Stimulated activated effector memory CD8-positive, alpha-beta T cell treated with anti-CD3 and anti-CD28 coated beads, Interleukin-12 subunit alpha, Interleukin-12 subunit beta, amount 100 ng/mL, for 72 hours (primary cell): ENCODE measurements at regions not wholly inside any gene's neighbourhood (a gene's known extent, or its start where the extent isn't known, plus 50 kb on each side); places are given as distances from the start of the nearest gene placed in this dataset.
"Not testable (repeated sequence)": the region's sequence is repeated elsewhere in the genome, so short reads cannot be mapped to it uniquely, and the experiment has no call there.

ENCODE experiments used
- ATAC-seq: fragments of 150-1000 bp; cut with Tn5 transposase; 2 replicates; pipeline ENCODE4 v1.10.0; 2021
- DNase-seq, 2 donors: peaks; one replicate each; pipeline ENCODE4 v3.0.0; 2021 to 2022; ENCODE audit warnings: low spot score in 2 of 2
- H3K27ac Mint-ChIP-seq: one replicate; pipeline ENCODE4 v1.8.0; 2022; ENCODE audit warnings: mild to moderate bottlenecking, mixed read lengths
- H3K36me3 Mint-ChIP-seq: one replicate; pipeline ENCODE4 v1.8.0; 2022; ENCODE audit warnings: mild to moderate bottlenecking, mixed read lengths
- H3K4me1 Mint-ChIP-seq: one replicate; pipeline ENCODE4 v1.8.0; 2022; ENCODE audit warnings: mixed read lengths
- H3K4me3 Mint-ChIP-seq: one replicate; pipeline ENCODE4 v1.8.0; 2022; ENCODE audit warnings: mild to moderate bottlenecking, mixed read lengths
- H3K9me3 Mint-ChIP-seq: one replicate; pipeline ENCODE4 v1.8.0; 2022; ENCODE audit warnings: mixed read lengths

DNA sequence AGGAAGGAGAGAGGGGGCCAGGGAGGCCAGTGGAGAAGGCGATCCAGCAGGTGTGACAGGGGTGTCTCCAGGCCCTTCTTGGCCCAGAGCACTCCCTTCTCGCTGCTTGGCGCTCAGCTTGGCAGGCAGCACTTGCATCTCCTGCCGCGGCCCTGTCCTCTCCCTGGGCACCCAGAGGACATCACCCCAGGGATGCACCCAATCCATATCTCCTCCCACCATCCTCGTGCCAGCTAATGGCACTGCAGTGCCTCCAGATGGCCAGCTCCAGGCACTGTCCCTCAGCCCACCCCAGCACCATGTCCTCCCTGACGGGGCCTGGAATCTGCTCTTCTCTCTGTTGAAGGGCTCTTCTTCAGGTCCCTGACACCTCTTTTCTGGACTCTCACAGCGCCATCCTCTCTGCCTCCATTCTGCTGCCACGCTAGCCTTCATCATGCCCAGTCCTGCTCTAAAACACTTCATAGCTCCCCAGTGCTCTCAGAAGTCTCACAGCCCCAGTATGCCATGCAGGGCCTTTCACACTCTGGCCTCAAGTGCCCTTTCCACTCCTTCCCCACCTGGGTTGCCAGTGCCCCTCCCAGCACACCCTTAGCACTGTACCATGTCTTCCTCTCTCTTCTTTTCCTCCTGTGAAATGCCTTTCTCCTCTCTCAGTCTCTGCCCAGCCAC lies 106.8 kb upstream of the SLC6A11 start:
- peaks cover 3% of the 10 kb centered on the region for H3K9me3 Mint-ChIP-seq
- no peak overlapping the region for H3K4me3 Mint-ChIP-seq
- H3K4me1 Mint-ChIP-seq: peaks cover 16% of the 10 kb centered on the region
- ATAC-seq: no peak
- H3K36me3 Mint-ChIP-seq: no peaks in the 10 kb centered on the region
- DNase-seq: no peak
- H3K27ac Mint-ChIP-seq: no peak overlapping the region

DNA sequence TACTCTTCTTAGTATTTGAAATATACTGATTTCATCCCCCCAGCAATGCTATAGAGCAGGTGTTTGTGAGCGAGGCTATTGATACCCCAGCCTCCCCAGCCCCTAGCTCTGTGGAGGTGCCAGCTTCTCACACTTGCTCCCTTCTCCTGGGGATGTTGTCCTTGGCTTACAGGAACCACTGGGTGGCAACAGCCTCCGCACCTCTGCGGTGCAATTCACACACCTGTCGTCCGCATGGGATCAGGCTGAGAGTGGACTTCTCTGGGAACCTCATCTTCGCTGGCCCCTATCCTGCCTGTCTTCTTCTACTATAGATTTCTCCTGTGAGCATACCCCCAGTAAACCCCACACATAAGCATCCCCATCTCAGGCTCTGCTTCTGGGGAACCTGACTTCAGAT lies 103.9 kb upstream of the SLC6A11 start:
- DNase-seq: no peak
- H3K36me3 Mint-ChIP-seq: no peaks in the 10 kb centered on the region

GRCh38 chr3:10713656-10714055 lies 102.4 kb upstream of the SLC6A11 start:
- Mint-ChIP-seq H3K36me3 (no peaks in the 10 kb centered on the region), H3K4me1 (no peaks in the 10 kb centered on the region), H3K27ac (no peak overlapping the region), H3K4me3 (no peak overlapping the region), H3K9me3 (peaks cover 5% of the 10 kb centered on the region)
- DNase-seq: no peak
- no peak for ATAC-seq

More for the DNA sequence above, 103.9 kb upstream of the SLC6A11 start:
- ATAC-seq: no peak
- Mint-ChIP-seq H3K4me3 (no peak overlapping the region), H3K9me3 (peaks cover 5% of the 10 kb centered on the region), H3K27ac (no peak overlapping the region), H3K4me1 (peaks cover 2% of the 10 kb centered on the region)

- ATAC-seq (no peak), DNase-seq (no peak)
- Mint-ChIP-seq H3K4me1 (no peaks in the 10 kb centered on the region), H3K36me3 (no peaks in the 10 kb centered on the region), H3K4me3 (no peak overlapping the region), H3K27ac (no peak overlapping the region), H3K9me3 (peaks cover 5% of the 10 kb centered on the region)
Observed at GRCh38 chr3:10715886-10716285, 100.1 kb upstream of the SLC6A11 start.

DNA sequence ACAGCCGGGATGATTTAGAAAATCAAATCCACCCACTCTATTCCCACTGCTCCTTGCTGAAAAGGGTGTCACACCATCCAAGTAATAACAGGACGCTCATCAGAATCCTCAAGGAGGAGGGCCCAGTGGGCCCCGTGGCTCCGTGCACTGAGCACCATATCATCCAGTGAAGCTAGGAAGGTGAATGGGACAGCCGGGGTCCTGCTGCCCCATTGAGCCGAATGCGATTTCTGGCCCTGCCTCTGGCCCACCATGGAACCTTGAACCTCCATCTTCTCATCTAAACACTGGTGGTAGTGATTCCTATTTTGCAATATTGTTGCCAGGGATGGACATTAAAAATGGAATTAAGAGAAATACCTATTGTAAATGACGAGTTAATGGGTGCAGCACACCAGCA lies 99.1 kb upstream of the SLC6A11 start:
- DNase-seq (no peak), ATAC-seq (no peak)
- Mint-ChIP-seq H3K36me3 (no peaks in the 10 kb centered on the region), H3K4me3 (no peak overlapping the region), H3K4me1 (no peaks in the 10 kb centered on the region), H3K27ac (no peak overlapping the region), H3K9me3 (peaks cover 5% of the 10 kb centered on the region)

DNA sequence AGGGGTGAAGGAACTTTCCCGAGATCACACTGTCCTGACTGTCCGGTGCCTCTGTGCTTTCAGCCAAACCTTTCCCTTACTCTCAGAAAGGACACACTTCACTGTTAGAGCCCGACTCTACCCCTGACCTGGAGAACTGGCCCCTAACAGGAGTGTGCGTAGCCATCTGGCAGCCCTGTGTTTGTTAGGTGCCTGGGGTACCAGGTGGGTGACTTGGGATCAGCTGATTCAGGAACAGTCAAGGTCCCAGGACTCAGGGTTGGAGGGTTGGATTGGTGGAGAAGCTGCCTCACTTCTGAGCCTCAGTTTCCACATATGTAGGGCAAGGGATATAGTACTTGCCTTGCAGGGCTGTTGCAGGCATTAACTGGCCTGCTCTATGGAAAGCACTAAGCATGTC lies 98.3 kb upstream of the SLC6A11 start:
- DNase-seq: no peak
- H3K9me3 Mint-ChIP-seq: peaks cover 5% of the 10 kb centered on the region
- no peak overlapping the region for H3K4me3 Mint-ChIP-seq
- ATAC-seq: no peak
- H3K4me1 Mint-ChIP-seq: no peaks in the 10 kb centered on the region
- H3K36me3 Mint-ChIP-seq: no peaks in the 10 kb centered on the region
- H3K27ac Mint-ChIP-seq: no peak overlapping the region

DNA sequence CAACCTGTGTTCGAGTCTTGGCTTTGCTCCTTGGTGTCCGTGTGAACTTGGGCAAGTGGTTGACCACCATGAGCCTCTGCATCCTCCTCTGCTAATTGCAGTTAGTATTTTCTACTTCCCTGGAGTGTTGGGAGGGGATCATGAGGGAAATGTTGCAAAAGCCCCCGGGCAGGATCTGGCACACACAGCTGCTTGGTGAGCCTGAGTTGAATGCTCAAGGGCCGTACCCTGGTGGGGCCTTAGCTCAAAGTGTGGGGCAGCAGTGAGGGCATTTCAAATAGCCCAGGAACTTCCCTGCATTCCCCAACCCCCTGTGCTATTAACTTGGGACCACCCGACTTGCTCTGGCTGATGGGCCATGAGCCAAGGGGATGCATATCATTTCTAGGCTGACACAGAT lies 94.9 kb upstream of the SLC6A11 start:
- Mint-ChIP-seq H3K27ac (no peak overlapping the region), H3K4me3 (no peak overlapping the region), H3K4me1 (no peaks in the 10 kb centered on the region), H3K9me3 (no peaks in the 10 kb centered on the region), H3K36me3 (no peaks in the 10 kb centered on the region)
- DNase-seq (no peak), ATAC-seq (no peak)

DNA sequence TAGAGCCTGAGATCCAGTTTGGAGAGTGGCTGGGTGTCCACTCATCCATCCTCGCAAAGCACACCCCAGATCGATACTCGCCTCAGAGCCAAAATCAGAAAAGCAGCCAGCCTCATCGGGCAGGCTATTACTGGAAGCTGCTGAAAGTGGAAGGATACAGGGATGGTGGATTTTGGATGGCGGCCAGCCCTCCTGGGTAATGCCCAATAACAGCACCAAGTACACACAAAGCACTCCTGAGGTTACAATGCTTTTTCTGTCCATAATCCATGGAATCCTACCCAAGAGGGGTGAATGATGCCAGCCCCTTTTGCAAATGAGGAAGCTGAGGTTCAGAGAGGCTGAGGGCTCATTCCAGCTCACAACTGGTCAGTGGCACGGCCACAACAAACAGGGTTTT lies 93.1 kb upstream of the SLC6A11 start:
- H3K4me1 Mint-ChIP-seq: no peaks in the 10 kb centered on the region
- H3K27ac Mint-ChIP-seq: no peak overlapping the region
- no peak for ATAC-seq
- no peak overlapping the region for H3K4me3 Mint-ChIP-seq
- no peak for DNase-seq
- H3K36me3 Mint-ChIP-seq: no peaks in the 10 kb centered on the region
- no peaks in the 10 kb centered on the region for H3K9me3 Mint-ChIP-seq

- Mint-ChIP-seq H3K4me3 (no peak overlapping the region), H3K27ac (no peak overlapping the region)
- ATAC-seq: no peak
Observed at GRCh38 chr3:10723991-10724390, 92.0 kb upstream of the SLC6A11 start.

GRCh38 chr3:10725067-10725466 lies 91.0 kb upstream of the SLC6A11 start:
- no peak for DNase-seq
- Mint-ChIP-seq H3K36me3 (no peaks in the 10 kb centered on the region), H3K27ac (no peak overlapping the region), H3K4me1 (no peaks in the 10 kb centered on the region), H3K9me3 (no peaks in the 10 kb centered on the region), H3K4me3 (no peak overlapping the region)
- ATAC-seq: no peak

More at GRCh38 chr3:10723991-10724390, 92.0 kb upstream of the SLC6A11 start:
- no peak for DNase-seq
- no peaks in the 10 kb centered on the region for H3K36me3 Mint-ChIP-seq
- H3K4me1 Mint-ChIP-seq: no peaks in the 10 kb centered on the region
- H3K9me3 Mint-ChIP-seq: no peaks in the 10 kb centered on the region

- ATAC-seq (no peak), DNase-seq (no peak)
- H3K4me1 Mint-ChIP-seq: no peaks in the 10 kb centered on the region
Observed at GRCh38 chr3:10725846-10726245, 90.2 kb upstream of the SLC6A11 start.

DNA sequence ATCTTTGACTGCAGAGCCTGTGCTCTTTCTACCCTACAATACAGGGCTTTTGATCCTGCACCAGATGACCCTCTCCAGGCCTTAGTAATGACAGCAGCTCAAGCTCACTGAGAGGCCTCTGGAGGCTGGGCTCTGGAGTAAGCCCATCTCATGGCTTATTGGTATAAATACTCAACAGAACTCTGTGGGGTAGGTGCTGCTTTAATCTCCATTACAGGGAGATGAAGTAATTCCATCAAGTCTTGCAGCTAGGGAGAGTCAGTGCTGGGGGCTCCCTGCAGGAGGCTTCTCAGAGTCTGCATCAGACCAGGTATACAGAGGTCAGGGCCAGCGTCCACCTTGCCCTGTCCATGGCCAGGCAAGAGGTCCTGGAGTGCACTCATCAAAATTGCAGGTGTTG lies 89.2 kb upstream of the SLC6A11 start:
- peaks cover 3% of the 10 kb centered on the region for H3K9me3 Mint-ChIP-seq
- H3K4me3 Mint-ChIP-seq: no peak overlapping the region
- ATAC-seq (no peak), DNase-seq (no peak)
- H3K27ac Mint-ChIP-seq: no peak overlapping the region
- H3K4me1 Mint-ChIP-seq: no peaks in the 10 kb centered on the region
- H3K36me3 Mint-ChIP-seq: no peaks in the 10 kb centered on the region

More at GRCh38 chr3:10725846-10726245, 90.2 kb upstream of the SLC6A11 start:
- no peak overlapping the region for H3K4me3 Mint-ChIP-seq
- H3K9me3 Mint-ChIP-seq: no peaks in the 10 kb centered on the region
- no peaks in the 10 kb centered on the region for H3K36me3 Mint-ChIP-seq
- H3K27ac Mint-ChIP-seq: no peak overlapping the region

DNA sequence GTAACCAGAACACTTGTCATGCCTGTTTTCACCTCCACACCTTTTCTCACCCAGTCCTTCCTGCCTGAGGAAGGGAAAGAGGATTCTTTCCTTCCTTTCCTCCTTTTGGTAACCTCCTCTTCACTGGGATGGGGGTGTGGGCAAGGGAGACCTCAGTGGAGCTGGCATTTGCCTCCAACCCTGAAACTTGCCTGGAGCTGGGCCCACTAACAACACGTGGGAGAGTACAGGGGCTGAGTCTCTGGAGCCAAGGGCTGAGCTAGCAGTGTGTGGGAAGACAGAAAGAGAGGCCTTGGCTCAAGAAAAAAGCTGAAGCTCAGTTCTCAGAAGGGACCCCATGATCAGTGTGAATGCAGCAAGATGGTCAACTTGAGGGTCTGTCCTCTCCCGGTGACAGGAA lies 86.6 kb upstream of the SLC6A11 start:
- Mint-ChIP-seq H3K36me3 (no peaks in the 10 kb centered on the region), H3K4me3 (no peak overlapping the region), H3K27ac (no peak overlapping the region), H3K4me1 (no peaks in the 10 kb centered on the region), H3K9me3 (peaks cover 22% of the 10 kb centered on the region)
- DNase-seq (no peak), ATAC-seq (no peak)

GRCh38 chr3:10732292-10732691 lies 83.7 kb upstream of the SLC6A11 start:
- Mint-ChIP-seq H3K36me3 (no peaks in the 10 kb centered on the region), H3K27ac (no peak overlapping the region), H3K4me1 (no peaks in the 10 kb centered on the region), H3K9me3 (peaks cover 22% of the 10 kb centered on the region), H3K4me3 (no peak overlapping the region)
- ATAC-seq (no peak), DNase-seq (no peak)

DNA sequence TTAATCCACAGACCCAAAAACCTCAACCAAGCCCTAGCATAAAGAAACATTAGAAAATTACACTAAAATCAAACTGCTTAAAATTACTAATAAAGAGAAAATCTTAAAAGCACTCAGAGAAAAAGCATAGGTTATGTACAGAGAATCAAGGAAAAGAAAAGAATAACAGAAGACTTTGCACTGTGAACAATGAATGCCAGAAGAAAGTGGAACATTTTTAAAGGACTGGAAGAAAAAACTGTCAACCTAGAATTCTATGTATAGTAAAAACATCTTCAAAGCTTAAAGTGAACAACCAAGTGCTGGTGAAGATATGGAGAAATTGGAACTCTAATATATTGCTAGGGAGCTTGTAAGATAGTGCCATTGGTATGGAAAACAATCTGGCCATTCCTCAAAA lies 82.7 kb upstream of the SLC6A11 start:
- no peak overlapping the region for H3K4me3 Mint-ChIP-seq
- DNase-seq (no peak), ATAC-seq (no peak)
- H3K27ac Mint-ChIP-seq: no peak overlapping the region
- peaks cover 22% of the 10 kb centered on the region for H3K9me3 Mint-ChIP-seq
- peaks cover 3% of the 10 kb centered on the region for H3K4me1 Mint-ChIP-seq
- H3K36me3 Mint-ChIP-seq: no peaks in the 10 kb centered on the region

GRCh38 chr3:10736444-10736843 lies 79.6 kb upstream of the SLC6A11 start:
- Mint-ChIP-seq H3K9me3 (peaks cover 19% of the 10 kb centered on the region), H3K4me1 (peaks cover 12% of the 10 kb centered on the region)
- not testable (repeated sequence) for H3K36me3 Mint-ChIP-seq, ATAC-seq, H3K27ac Mint-ChIP-seq, DNase-seq, H3K4me3 Mint-ChIP-seq

- no peak for DNase-seq
- H3K4me1 Mint-ChIP-seq: peaks cover 12% of the 10 kb centered on the region
- H3K27ac Mint-ChIP-seq: no peak overlapping the region
- peaks cover 11% of the 10 kb centered on the region for H3K9me3 Mint-ChIP-seq
- no peak overlapping the region for H3K4me3 Mint-ChIP-seq
- ATAC-seq: no peak
- H3K36me3 Mint-ChIP-seq: no peaks in the 10 kb centered on the region
Observed at GRCh38 chr3:10737785-10738184, 78.2 kb upstream of the SLC6A11 start.
